Pancreas (tissue), 10 donors: ENCODE measurements at regions not wholly inside any gene's neighbourhood (a gene's known extent, or its start where the extent isn't known, plus 50 kb on each side); places are given as distances from the start of the nearest gene placed in this dataset.

Experiments
- ATAC-seq, 4 donors: fragments of 200-7000 bp; cut with Tn5 transposase; one replicate each; pipeline versions ENCODE4 v1.8.0 to v1.9.1; 2020; ENCODE audit warnings: mild to moderate bottlenecking in 4 of 4, moderate library complexity in 4 of 4
- DNase-seq, 6 donors: peaks; one replicate each; pipeline ENCODE4 v3.0.0-alpha.2; 2020
- FAIRE-seq: peaks from 2 replicates; lab custom pipeline; 2012; peaks lifted over from hg19 to GRCh38; lab: Jason Lieb, UNC
- H3K27ac ChIP-seq, 4 donors: fragments of 200-600 bp; sonication (generic); 1 replicate in 3 of 4; 2 replicates in 1 of 4; pipeline versions ENCODE4 v1.5.0 to v1.8.0; 2020
- H3K27me3 ChIP-seq, 4 donors: fragments of 200-600 bp; one replicate each; pipeline ENCODE4 v1.8.0; 2021
- H3K36me3 ChIP-seq, 3 donors: fragments of 200-600 bp; sonication (generic) in 1 of 3; one replicate each; pipeline versions ENCODE4 v1.5.0 to v1.8.0; 2020 to 2021
- H3K4me1 ChIP-seq, 3 donors: fragments of 200-600 bp; one replicate each; pipeline ENCODE4 v1.8.0; 2021
- H3K4me3 ChIP-seq, 4 donors: fragments of 200-600 bp; sonication (generic) in 2 of 4; one replicate each; pipeline versions ENCODE4 v1.5.0 to v1.8.0; 2020 to 2021
- H3K9me3 ChIP-seq, 4 donors: fragments of 200-600 bp; one replicate each; pipeline ENCODE4 v1.8.0; 2021
- WGBS, 2 donors: extraction: QIAGEN DNeasy Blood & Tissue Kit; methylation state at CpG; one replicate each; pipeline ENCODE4 v1.1.7; 2013; 5-methylcytosine and 5-hydroxymethylcytosine counted together
- intact Hi-C, 3 donors: fragments of 100-400 bp; cut with DNase I; formaldehyde crosslinking; loops; one replicate each; pipeline versions ENCODE4 v1.11.1 to v1.14.2; 2022
- TF ChIP-seq, protein P1 (sequence below), 4 donors: fragments of 200-600 bp; sonication (generic) in 3 of 4; IDR thresholded peaks; one replicate each; pipeline versions ENCODE4 v1.5.0 to v1.8.0; 2021; ENCODE audit warnings: antibody characterized with exemption in 4 of 4
- donor health status: healthy with polysubstance abuse.
- donor health status: DM: no; HTN: no; CAD: no; lungs with moderate emphysema.
- donor health status: DM: no; HTN: no; CAD: no.
- donor health status: control.
- donor health status: control.
- donor health status: Bipolar disorder and iron deficiency.
- donor health status: DM: yes; HTN: yes; CAD: no.
- donor health status: DM: no; HTN: no; CAD: no.
- donor health status: DM: no; HTN: no; CAD: no.
- donor health status: DM: yes; HTN: yes; CAD: no.

DNA sequence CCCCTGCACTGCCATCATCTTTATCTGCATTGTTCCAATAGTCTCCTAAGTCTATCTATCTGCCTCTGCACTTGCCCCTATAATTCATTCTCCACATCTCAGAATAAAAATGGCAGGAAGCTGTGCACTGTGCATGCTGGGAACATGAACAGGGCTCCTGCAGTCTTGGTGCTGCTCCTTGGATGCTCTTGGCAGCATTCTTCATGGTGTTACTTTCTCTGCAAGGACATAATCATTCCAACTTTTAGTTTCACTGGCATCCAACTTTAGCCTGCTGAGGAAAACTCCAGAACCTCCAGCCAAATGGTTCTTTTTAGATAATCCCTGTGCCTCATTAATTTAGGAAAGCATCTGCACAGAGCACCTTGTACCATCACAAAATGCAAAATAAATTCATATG lies 208.3 kb downstream of the STK31 start:
- DNase-seq (no peak), FAIRE-seq (no peak), ATAC-seq (no peak)
- Histone ChIP-seq H3K27me3 (no peaks in the 10 kb centered on the region), H3K4me1 (no peaks in the 10 kb centered on the region), H3K9me3 (no peaks in the 10 kb centered on the region), H3K4me3 (no peak overlapping the region), H3K36me3 (no peaks in the 10 kb centered on the region), H3K27ac (no peak overlapping the region)
- TF ChIP-seq, protein P1, sequence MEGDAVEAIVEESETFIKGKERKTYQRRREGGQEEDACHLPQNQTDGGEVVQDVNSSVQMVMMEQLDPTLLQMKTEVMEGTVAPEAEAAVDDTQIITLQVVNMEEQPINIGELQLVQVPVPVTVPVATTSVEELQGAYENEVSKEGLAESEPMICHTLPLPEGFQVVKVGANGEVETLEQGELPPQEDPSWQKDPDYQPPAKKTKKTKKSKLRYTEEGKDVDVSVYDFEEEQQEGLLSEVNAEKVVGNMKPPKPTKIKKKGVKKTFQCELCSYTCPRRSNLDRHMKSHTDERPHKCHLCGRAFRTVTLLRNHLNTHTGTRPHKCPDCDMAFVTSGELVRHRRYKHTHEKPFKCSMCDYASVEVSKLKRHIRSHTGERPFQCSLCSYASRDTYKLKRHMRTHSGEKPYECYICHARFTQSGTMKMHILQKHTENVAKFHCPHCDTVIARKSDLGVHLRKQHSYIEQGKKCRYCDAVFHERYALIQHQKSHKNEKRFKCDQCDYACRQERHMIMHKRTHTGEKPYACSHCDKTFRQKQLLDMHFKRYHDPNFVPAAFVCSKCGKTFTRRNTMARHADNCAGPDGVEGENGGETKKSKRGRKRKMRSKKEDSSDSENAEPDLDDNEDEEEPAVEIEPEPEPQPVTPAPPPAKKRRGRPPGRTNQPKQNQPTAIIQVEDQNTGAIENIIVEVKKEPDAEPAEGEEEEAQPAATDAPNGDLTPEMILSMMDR (IDR thresholded peaks at IDR 0.05): no peak
- intact Hi-C loops: no loop called here

DNA sequence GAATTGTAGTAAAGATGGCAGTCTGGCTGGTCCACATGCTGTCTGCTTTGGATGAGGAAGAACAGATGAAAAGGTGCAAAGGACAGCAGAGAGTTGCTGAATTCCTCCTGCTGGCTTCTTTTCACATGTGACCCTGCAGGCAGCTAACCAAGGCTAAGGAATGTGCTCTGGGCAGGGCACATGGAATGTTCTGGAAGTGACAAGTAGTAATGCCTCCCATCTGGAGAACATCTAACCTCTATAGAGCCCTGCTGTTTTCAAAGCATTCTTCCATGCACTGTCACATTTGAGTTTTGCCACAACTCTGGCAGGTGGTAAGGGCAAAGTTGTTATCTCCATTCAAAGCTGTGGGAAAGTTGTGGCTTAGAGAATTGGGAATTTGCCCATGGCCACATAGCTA lies 208.8 kb downstream of the STK31 start:
- H3K27ac ChIP-seq: no peak overlapping the region
- no peaks in the 10 kb centered on the region for H3K9me3 ChIP-seq
- TF ChIP-seq, protein P1 (IDR thresholded peaks at IDR 0.05): no peak
- H3K4me1 ChIP-seq: no peaks in the 10 kb centered on the region
- intact Hi-C loops: no loop called here
- ATAC-seq (no peak), FAIRE-seq (no peak), DNase-seq (no peak)
- H3K27me3 ChIP-seq: no peaks in the 10 kb centered on the region
- H3K36me3 ChIP-seq: no peaks in the 10 kb centered on the region
- no peak overlapping the region for H3K4me3 ChIP-seq

DNA sequence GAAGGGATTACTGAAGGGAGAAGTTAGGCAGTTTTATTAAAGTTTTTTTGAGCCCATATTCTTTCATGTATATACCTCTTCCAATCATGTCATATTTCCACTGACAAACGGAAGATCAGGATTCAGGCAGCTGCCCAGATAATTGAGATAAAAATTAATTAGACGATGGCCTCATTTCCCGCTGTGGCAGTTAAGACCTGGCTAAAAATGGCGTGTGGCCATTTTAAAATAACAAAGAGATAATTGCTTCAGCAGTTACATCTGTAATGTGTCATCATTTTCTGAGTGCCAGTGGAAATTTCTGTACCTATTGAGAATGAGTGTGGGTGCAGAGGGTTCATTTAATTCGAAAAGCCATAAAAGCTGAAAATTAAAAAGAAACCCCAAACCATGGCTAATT lies 215.1 kb downstream of the STK31 start:
- FAIRE-seq (no peak), DNase-seq (no peak), ATAC-seq (no peak)
- H3K4me3 ChIP-seq: no peak overlapping the region
- H3K27me3 ChIP-seq: no peaks in the 10 kb centered on the region
- intact Hi-C loops: no loop called here
- 67 to 71% methylated on average over 5 of the region's 5 CpGs for WGBS, 2 donors
- no peaks in the 10 kb centered on the region for H3K4me1 ChIP-seq
- no peak overlapping the region for H3K27ac ChIP-seq
- no peaks in the 10 kb centered on the region for H3K9me3 ChIP-seq
- TF ChIP-seq, protein P1 (IDR thresholded peaks at IDR 0.05): no peak
- H3K36me3 ChIP-seq: no peaks in the 10 kb centered on the region

DNA sequence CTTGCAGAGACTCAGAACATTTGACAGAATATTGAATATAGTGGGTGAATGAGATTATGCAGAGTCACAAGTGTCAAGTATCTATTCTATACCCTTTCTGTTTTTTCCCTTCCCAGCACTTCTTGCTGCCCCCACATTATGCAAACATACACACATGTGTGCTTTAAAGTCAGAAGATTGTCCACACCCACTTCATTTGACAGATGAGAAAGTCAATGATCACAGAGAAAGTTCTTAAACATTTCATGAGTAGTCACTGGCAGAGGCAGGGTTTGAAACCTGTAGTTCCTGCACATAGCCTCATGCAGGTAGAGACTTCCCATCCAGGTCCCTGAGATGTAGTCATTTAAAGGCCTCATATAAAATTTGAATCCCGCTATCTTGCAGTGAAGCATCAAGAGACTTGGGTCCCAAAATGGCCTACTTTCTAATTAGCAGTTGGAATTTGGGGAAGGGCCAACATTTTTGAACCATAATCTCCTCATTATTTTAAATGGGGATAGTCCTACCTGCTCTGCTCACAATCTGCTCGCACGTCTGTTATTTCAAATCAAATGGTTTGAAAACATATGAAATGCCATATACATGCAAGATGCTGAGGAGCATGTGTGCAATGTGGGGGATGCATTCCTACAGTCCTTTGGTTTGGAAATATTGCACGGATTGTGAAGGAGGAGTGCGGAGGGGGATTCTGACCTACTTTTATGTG lies 217.8 kb downstream of the STK31 start:
- WGBS, 2 donors: 89 to 91% methylated on average over 5 of the region's 5 CpGs
- TF ChIP-seq, protein P1 (IDR thresholded peaks at IDR 0.05): no peak
- Histone ChIP-seq H3K27ac (no peak overlapping the region), H3K27me3 (no peaks in the 10 kb centered on the region), H3K9me3 (no peaks in the 10 kb centered on the region), H3K4me1 (no peaks in the 10 kb centered on the region), H3K36me3 (no peaks in the 10 kb centered on the region), H3K4me3 (no peak overlapping the region)
- DNase-seq (no peak), ATAC-seq (no peak), FAIRE-seq (no peak)
- intact Hi-C loops: no loop called here

DNA sequence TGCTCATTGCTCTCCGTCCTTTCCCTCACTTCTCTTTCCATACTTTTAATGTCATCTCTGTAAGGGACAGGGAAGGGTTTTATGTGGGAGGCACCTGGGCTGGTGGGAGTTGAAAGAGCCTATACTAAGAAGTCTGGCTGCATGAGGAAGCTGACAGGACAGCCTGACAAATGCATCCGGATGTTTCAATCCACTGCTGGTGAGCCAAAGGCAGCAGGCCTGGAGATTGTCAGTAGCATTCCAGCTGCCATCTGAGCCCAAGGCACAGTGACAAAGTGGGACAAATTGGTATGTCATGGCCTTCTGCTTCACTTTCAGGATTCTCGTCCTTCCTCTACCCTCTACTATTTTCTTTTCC lies 218.4 kb downstream of the STK31 start:
- WGBS, 2 donors: 53 to 63% methylated on average over 3 of the region's 3 CpGs
- FAIRE-seq: no peak
- H3K27me3 ChIP-seq: no peaks in the 10 kb centered on the region

More for the DNA sequence above, 218.4 kb downstream of the STK31 start:
- TF ChIP-seq, protein P1 (IDR thresholded peaks at IDR 0.05): no peak
- no peaks in the 10 kb centered on the region for H3K4me1 ChIP-seq
- no peaks in the 10 kb centered on the region for H3K36me3 ChIP-seq
- DNase-seq (no peak), ATAC-seq (no peak)
- H3K9me3 ChIP-seq: no peaks in the 10 kb centered on the region
- no peak overlapping the region for H3K4me3 ChIP-seq
- no peak overlapping the region for H3K27ac ChIP-seq
- intact Hi-C loops: no loop called here
